Type B pancreatic cell (in vitro differentiated cells): ENCODE measurements at regions not wholly inside any gene's neighbourhood (a gene's known extent, or its start where the extent isn't known, plus 50 kb on each side); places are given as distances from the start of the nearest gene placed in this dataset.
"Not testable (repeated sequence)": the region's sequence is repeated elsewhere in the genome, so short reads cannot be mapped to it uniquely, and the experiment has no call there.

ENCODE experiments used
- DNase-seq: peaks from one replicate; pipeline ENCODE4 v3.0.0; 2021; ENCODE audit warnings: mixed read lengths; ENCODE audit not compliant: unreplicated experiment; ENCODE audit errors: extremely low spot score
- H3K27ac Mint-ChIP-seq: 2 replicates; pipeline ENCODE4 v1.8.0; 2021; ENCODE audit warnings: mild to moderate bottlenecking, mixed read lengths
- H3K27me3 Mint-ChIP-seq: 2 replicates; pipeline ENCODE4 v1.8.0; 2021; ENCODE audit warnings: mixed read lengths
- H3K36me3 Mint-ChIP-seq: 2 replicates; pipeline ENCODE4 v1.8.0; 2021; ENCODE audit warnings: mixed read lengths
- H3K4me1 Mint-ChIP-seq: one replicate; pipeline ENCODE4 v1.8.0; 2021; ENCODE audit warnings: mixed read lengths; ENCODE audit not compliant: unreplicated experiment
- H3K4me3 Mint-ChIP-seq: 2 replicates; pipeline ENCODE4 v1.8.0; 2021; ENCODE audit warnings: mild to moderate bottlenecking, mixed read lengths
- H3K9me3 Mint-ChIP-seq: 2 replicates; pipeline ENCODE4 v1.8.0; 2021; ENCODE audit warnings: mixed read lengths
- CTCF ChIP-seq: fragments of 200-600 bp; sonication (generic); conservative IDR thresholded peaks from 2 replicates; pipeline ENCODE4 v1.5.0; 2021; ENCODE audit warnings: antibody characterized with exemption, mild to moderate bottlenecking

- H3K4me1 Mint-ChIP-seq, result peaks cover 7% of the 10 kb centered on the region
- no peak overlapping the region for H3K27ac Mint-ChIP-seq
- TF ChIP-seq CTCF, result no peak
- no peaks in the 10 kb centered on the region for H3K36me3 Mint-ChIP-seq
- no peaks in the 10 kb centered on the region for H3K9me3 Mint-ChIP-seq
- no peak overlapping the region for H3K4me3 Mint-ChIP-seq
- no peak for DNase-seq
- no peaks in the 10 kb centered on the region for H3K27me3 Mint-ChIP-seq
Measured at GRCh38 chr11:23455321-23455891, 595.1 kb upstream of the CCDC179 start.

- Mint-ChIP-seq H3K9me3 (no peaks in the 10 kb centered on the region), H3K27me3 (no peaks in the 10 kb centered on the region), H3K36me3 (no peaks in the 10 kb centered on the region), H3K4me1 (peaks cover 7% of the 10 kb centered on the region), H3K4me3 (no peak overlapping the region), H3K27ac (no peak overlapping the region)
- no peak for TF ChIP-seq CTCF
- no peak for DNase-seq
Measured at GRCh38 chr11:23457641-23458040, 597.4 kb upstream of the CCDC179 start.

- Mint-ChIP-seq H3K27me3 (no peaks in the 10 kb centered on the region), H3K36me3 (no peaks in the 10 kb centered on the region), H3K4me3 (no peak overlapping the region), H3K27ac (no peak overlapping the region), H3K9me3 (no peaks in the 10 kb centered on the region), H3K4me1 (no peaks in the 10 kb centered on the region)
- DNase-seq, result no peak
- no peak for TF ChIP-seq CTCF
Measured at GRCh38 chr11:23471878-23472277, 611.6 kb upstream of the CCDC179 start.

- Mint-ChIP-seq H3K9me3 (no peaks in the 10 kb centered on the region), H3K36me3 (no peaks in the 10 kb centered on the region), H3K4me1 (no peaks in the 10 kb centered on the region), H3K4me3 (no peak overlapping the region), H3K27me3 (no peaks in the 10 kb centered on the region), H3K27ac (no peak overlapping the region)
- no peak for TF ChIP-seq CTCF
- no peak for DNase-seq
Measured at GRCh38 chr11:23473782-23474181, 613.5 kb upstream of the CCDC179 start.

- Mint-ChIP-seq H3K4me3 (no peak overlapping the region), H3K4me1 (no peaks in the 10 kb centered on the region), H3K27ac (no peak overlapping the region), H3K9me3 (no peaks in the 10 kb centered on the region), H3K27me3 (peaks cover 6% of the 10 kb centered on the region), H3K36me3 (no peaks in the 10 kb centered on the region)
- DNase-seq, result no peak
- TF ChIP-seq CTCF, result no peak
Measured at GRCh38 chr11:23480736-23481135, 620.5 kb upstream of the CCDC179 start.

GRCh38 chr11:23484146-23484545 lies 623.9 kb upstream of the CCDC179 start:
- DNase-seq, H3K9me3 Mint-ChIP-seq, H3K27ac Mint-ChIP-seq: not testable (repeated sequence)

GRCh38 chr11:23484618-23485017 lies 624.3 kb upstream of the CCDC179 start:
- not testable (repeated sequence) for H3K36me3 Mint-ChIP-seq, H3K27ac Mint-ChIP-seq, H3K4me3 Mint-ChIP-seq, H3K9me3 Mint-ChIP-seq, H3K27me3 Mint-ChIP-seq, H3K4me1 Mint-ChIP-seq, DNase-seq

More at GRCh38 chr11:23484146-23484545, 623.9 kb upstream of the CCDC179 start:
- H3K27me3 Mint-ChIP-seq, H3K36me3 Mint-ChIP-seq, H3K4me1 Mint-ChIP-seq, H3K4me3 Mint-ChIP-seq: not testable (repeated sequence)
